Cardiac fibroblast (primary cell): ENCODE measurements at regions not wholly inside any gene's neighbourhood (a gene's known extent, or its start where the extent isn't known, plus 50 kb on each side); places are given as distances from the start of the nearest gene placed in this dataset.
"Not testable (repeated sequence)": the region's sequence is repeated elsewhere in the genome, so short reads cannot be mapped to it uniquely, and the experiment has no call there.

Experiments used
- DNase-seq, 2 donors: peaks; one replicate each; pipeline versions ENCODE4 v3.0.0 to v3.0.0-alpha.2; 2010; ENCODE audit warnings: low read depth in 2 of 2
- H3K4me3 ChIP-seq, 2 donors: replicated peaks in 1 of 2; 1 replicate in 1 of 2; 2 replicates in 1 of 2; pipeline ENCODE4 v1.5.1; 2011; ENCODE audit warnings: low read depth in 2 of 2, low read length in 2 of 2, mild to moderate bottlenecking in 2 of 2, moderate library complexity in 1 of 2
- CTCF ChIP-seq: IDR thresholded peaks from one replicate; pipeline ENCODE4 v1.5.1; 2011; ENCODE audit warnings: low read depth, mild to moderate bottlenecking, low read length, inconsistent platforms

GRCh38 chr12:114604606-114605005 lies 79.4 kb downstream of the TBX3 start:
- H3K4me3 ChIP-seq: no peak overlapping the region
- no peak for TF ChIP-seq CTCF
- DNase-seq: no peak

- DNase-seq, H3K4me3 ChIP-seq: not testable (repeated sequence)
Observed at GRCh38 chr12:114600584-114600983, 83.4 kb downstream of the TBX3 start.

- no peak overlapping the region for H3K4me3 ChIP-seq
- TF ChIP-seq CTCF: no peak
- no peak for DNase-seq
Observed at GRCh38 chr12:114598111-114598510, 85.9 kb downstream of the TBX3 start.

GRCh38 chr12:114592946-114593345 lies 91.0 kb downstream of the TBX3 start:
- no peak for DNase-seq
- no peak overlapping the region for H3K4me3 ChIP-seq
- TF ChIP-seq CTCF: no peak

GRCh38 chr12:114588061-114588460 lies 95.9 kb downstream of the TBX3 start:
- TF ChIP-seq CTCF: no peak
- DNase-seq: no peak
- no peak overlapping the region for H3K4me3 ChIP-seq

GRCh38 chr12:114580306-114580705 lies 103.7 kb downstream of the TBX3 start:
- H3K4me3 ChIP-seq: no peak overlapping the region
- TF ChIP-seq CTCF: no peak
- DNase-seq: no peak

GRCh38 chr12:114579389-114579788 lies 104.6 kb downstream of the TBX3 start:
- TF ChIP-seq CTCF: no peak
- DNase-seq: no peak
- H3K4me3 ChIP-seq: no peak overlapping the region

GRCh38 chr12:114562654-114563053 lies 121.3 kb downstream of the TBX3 start:
- DNase-seq: no peak
- no peak for TF ChIP-seq CTCF

More at GRCh38 chr12:114562654-114563053, 121.3 kb downstream of the TBX3 start:
- no peak overlapping the region for H3K4me3 ChIP-seq
